ENCODE measurements at regions not wholly inside any gene's neighbourhood (a gene's known extent, or its start where the extent isn't known, plus 50 kb on each side); places are given as distances from the start of the nearest gene placed in this dataset.

DNA sequence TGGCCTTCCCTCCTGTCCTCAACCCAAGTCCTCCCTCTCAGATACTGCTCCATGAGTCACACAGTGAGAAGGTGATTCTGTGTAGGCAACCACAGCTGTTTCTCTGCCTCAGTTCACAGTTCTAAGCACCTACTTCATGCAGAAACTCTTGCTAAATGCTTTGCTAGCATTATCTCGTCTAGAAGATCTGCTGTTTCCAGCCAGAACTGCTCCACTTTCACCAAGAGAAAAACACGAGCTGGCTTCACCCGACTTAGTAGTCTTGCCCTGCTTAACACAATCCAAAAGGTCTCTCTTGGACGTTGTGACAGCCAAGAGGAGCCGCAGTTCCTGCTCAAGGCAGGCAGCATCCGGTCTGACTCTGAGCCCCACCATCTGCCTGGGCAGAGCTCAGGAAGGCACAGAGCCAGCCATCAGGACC is 272.1 kb downstream of the UACA start:
- peaks cover 15% of the 10 kb centered on the region for H3K4me1 ChIP-seq (ENCODE audit: insufficient read depth)
- intact Hi-C loops (cut with DNase I), result no loop called here
- H3K4me3 ChIP-seq, result no peak overlapping the region
- TF ChIP-seq EP300 (IDR thresholded peaks at IDR 0.05) (no peak), POLR2A (IDR thresholded peaks at IDR 0.05) (no peak)
- TF ChIP-seq, protein P1, sequence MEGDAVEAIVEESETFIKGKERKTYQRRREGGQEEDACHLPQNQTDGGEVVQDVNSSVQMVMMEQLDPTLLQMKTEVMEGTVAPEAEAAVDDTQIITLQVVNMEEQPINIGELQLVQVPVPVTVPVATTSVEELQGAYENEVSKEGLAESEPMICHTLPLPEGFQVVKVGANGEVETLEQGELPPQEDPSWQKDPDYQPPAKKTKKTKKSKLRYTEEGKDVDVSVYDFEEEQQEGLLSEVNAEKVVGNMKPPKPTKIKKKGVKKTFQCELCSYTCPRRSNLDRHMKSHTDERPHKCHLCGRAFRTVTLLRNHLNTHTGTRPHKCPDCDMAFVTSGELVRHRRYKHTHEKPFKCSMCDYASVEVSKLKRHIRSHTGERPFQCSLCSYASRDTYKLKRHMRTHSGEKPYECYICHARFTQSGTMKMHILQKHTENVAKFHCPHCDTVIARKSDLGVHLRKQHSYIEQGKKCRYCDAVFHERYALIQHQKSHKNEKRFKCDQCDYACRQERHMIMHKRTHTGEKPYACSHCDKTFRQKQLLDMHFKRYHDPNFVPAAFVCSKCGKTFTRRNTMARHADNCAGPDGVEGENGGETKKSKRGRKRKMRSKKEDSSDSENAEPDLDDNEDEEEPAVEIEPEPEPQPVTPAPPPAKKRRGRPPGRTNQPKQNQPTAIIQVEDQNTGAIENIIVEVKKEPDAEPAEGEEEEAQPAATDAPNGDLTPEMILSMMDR (IDR thresholded peaks at IDR 0.05), result no peak
- no peaks in the 10 kb centered on the region for H3K36me3 ChIP-seq
- no peaks in the 10 kb centered on the region for H3K9me3 ChIP-seq
- 68 to 78% (median 78%) methylated on average over 6 of the region's 6 CpGs for WGBS, 3 donors
- no peak overlapping the region for H3K27ac ChIP-seq
- H3K27me3 ChIP-seq, result no peaks in the 10 kb centered on the region
- no peak for DNase-seq

DNA sequence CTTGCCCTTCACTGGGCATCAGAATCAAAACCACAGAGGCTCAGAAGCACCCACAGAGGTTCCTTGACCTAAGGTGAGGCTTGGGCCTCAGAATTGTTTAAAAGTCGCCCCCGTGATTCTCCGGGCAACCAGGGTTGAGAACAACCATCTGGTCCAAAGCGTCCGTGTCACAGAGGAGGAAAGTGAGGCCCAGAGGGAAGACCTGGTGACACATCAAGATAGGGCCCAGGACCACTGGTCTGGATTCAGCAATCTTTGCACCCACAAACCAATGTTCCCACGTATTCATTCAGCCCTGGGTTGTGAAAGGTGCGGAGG is 272.6 kb downstream of the UACA start:
- H3K4me3 ChIP-seq, result no peak overlapping the region
- TF ChIP-seq EP300 (IDR thresholded peaks at IDR 0.05) (no peak), POLR2A (IDR thresholded peaks at IDR 0.05) (no peak)
- TF ChIP-seq, protein P1 (IDR thresholded peaks at IDR 0.05), result no peak
- peaks cover 15% of the 10 kb centered on the region for H3K4me1 ChIP-seq (ENCODE audit: insufficient read depth)
- no peaks in the 10 kb centered on the region for H3K9me3 ChIP-seq
- H3K36me3 ChIP-seq, result no peaks in the 10 kb centered on the region
- no peak for DNase-seq
- no peaks in the 10 kb centered on the region for H3K27me3 ChIP-seq
- intact Hi-C loops (cut with DNase I), result no loop called here
- H3K27ac ChIP-seq, result no peak overlapping the region
- WGBS, 3 donors, result 77 to 84% (median 78%) methylated on average over 7 of the region's 7 CpGs

DNA sequence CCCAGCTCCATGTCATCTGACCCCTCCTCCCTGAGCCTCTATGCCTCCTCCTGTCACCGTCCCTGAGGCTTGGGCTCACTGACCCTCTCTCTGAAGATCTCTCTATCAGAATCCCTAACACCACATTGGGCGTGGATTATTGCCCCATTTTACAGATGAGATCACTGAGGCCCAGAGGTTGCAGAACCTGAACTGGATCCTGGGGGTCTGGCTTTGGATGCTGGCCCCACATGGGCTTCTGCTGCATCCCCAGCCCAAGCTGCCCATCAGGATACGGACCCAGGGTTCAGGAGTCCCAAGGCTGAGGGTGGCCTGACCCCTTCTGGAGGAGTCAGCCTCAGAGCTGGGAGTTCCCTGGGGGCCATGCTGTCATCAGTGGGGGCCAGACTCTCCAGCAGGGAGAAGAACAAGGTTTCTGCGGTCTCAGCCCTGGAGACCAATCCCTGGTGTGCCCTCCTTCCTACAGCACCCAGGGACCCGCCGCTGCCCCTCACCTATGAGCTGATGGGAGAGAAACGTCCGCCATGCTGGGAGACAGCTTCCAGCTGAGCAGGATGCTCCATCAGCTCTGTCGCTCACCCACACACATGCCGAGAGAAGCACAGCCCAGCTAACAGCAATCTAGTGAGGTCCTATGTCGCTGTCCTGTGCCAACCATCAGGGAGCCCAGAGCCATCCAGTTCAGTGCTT is 273.1 kb downstream of the UACA start:
- no peak for DNase-seq
- WGBS, 3 donors, result 84 to 87% (median 86%) methylated on average over 11 of the region's 11 CpGs

DNA sequence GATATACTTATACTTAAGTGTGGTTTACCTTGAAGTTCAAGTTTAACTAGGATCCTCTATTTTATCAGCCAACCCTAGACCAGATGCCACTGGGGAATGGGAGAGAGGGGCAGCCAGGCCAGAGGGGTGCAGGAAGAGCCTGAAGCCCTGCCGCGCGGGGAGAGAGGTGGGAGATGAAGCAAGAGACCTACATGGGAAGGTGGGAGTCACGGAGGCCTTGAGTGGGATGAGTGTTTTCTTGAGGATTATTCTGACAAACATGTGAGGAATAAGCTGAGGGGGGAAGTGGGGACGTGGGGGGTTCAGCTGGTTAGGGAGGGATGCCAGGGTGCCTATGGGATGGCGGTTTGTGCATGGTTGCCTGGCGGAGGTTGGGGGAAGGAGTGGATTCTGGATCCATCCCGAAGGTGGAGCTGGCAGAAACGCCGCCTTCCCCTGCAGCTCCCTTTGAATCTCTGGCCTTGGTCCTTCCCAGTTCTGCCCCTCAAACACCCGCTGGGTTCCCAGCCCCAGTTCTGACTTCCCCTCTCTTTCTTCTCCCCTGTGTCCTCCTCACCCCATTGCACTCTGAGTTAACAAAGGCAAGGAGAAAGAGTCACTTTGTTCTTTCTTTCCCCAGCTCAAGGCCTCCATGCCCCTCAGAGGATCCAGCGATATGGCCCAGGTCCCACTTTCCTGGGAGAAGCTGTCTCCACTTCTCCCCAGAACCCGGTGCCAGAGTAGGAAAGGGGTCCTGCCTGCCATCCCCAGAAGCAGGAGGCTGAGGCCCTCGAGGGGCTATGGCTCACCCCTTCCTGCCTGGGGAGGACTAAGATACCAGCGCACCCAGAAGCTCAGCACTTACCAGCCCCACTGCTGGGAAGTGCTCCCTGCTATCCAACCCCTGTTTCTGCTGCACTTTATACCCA is 274.2 kb downstream of the UACA start:
- no peak for TF ChIP-seq POLR2A (IDR thresholded peaks at IDR 0.05)
- TF ChIP-seq, protein P1 (IDR thresholded peaks at IDR 0.05), result no peak
- TF ChIP-seq EP300 (IDR thresholded peaks at IDR 0.05), result no peak
- DNase-seq, result no peak
- no peak overlapping the region for H3K27ac ChIP-seq
- no peaks in the 10 kb centered on the region for H3K36me3 ChIP-seq
- H3K9me3 ChIP-seq, result no peaks in the 10 kb centered on the region
- intact Hi-C loops (cut with DNase I), result loop anchor here in 3 of 4 donors (2.0 to 10.0 kb wide), 3 partner anchors 1010 to 1014 kb away; no protein-coding TSS in a partner anchor
- peaks cover 8% of the 10 kb centered on the region for H3K4me1 ChIP-seq (ENCODE audit: insufficient read depth)
- no peaks in the 10 kb centered on the region for H3K27me3 ChIP-seq
- 82 to 86% (median 83%) methylated on average over 15 of the region's 15 CpGs for WGBS, 3 donors
- no peak overlapping the region for H3K4me3 ChIP-seq

More for the DNA sequence above, 273.1 kb downstream of the UACA start:
- Histone ChIP-seq H3K9me3 (no peaks in the 10 kb centered on the region), H3K27ac (no peak overlapping the region), H3K4me3 (no peak overlapping the region), H3K27me3 (no peaks in the 10 kb centered on the region), H3K36me3 (no peaks in the 10 kb centered on the region), H3K4me1 (ENCODE audit: insufficient read depth) (peaks cover 13% of the 10 kb centered on the region)
- TF ChIP-seq POLR2A (IDR thresholded peaks at IDR 0.05) (no peak), EP300 (IDR thresholded peaks at IDR 0.05) (no peak)
- TF ChIP-seq, protein P1 (IDR thresholded peaks at IDR 0.05), result no peak
- intact Hi-C loops (cut with DNase I), result no loop called here
